ENCODE measurements at regions not wholly inside any gene's neighbourhood (a gene's known extent, or its start where the extent isn't known, plus 50 kb on each side); places are given as distances from the start of the nearest gene placed in this dataset.

DNA sequence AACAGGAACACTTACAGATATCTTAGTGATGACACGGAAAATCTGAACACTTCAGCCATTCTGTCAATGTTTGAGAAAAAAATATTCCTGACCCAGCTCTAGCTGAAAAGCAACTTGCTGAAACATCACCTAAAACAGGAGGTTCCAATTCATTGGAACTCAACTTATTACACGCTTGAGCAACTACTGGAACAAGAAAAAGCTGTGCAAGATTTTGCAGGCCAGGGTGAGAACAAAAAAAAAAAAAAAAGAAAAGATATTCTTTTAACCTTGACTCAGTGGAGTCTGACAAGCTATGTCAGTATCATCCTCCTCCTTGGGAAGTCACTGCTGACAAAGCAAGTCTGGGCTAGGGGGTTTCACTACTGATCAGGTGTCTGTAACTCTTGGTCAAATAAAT, 351.0 kb downstream of the SS18 start:
- TF ChIP-seq GATA1 (IDR thresholded peaks at IDR 0.05; ENCODE audit: low read depth, low read length) (no peak), POLR2A (IDR thresholded peaks at IDR 0.05; ENCODE audit: low read length) (no peak)
- no peak for DNase-seq

DNA sequence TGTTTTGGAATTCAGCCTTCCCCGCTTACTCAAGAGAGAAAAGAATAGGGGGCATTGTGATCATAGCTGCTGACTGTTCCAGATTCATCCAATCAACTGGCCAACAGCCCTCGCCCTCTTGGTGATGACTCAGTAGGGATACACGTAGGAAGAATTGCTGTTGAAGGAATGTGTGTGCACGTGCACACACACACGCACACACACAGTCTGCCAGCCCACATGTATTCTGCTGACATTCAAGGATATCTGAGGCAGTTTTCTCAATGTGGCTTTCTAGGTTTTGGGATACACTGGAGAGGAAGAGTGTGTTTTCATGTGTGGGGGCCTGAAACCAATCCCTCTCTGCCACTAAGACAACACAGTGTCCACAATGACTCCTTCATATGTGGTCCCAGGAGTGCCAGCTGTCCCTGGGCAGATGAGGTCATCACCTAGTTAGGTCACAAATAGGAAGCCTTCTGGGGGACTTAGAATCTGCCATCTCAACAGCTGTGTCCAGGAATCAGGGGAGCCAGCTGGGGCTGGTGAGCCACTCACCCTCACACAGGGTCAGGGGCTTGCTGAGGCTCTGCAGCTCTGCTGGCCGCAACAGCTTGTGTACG, 352.6 kb downstream of the SS18 start:
- no peak for DNase-seq
- TF ChIP-seq GATA1 (IDR thresholded peaks at IDR 0.05; ENCODE audit: low read depth, low read length) (no peak), POLR2A (IDR thresholded peaks at IDR 0.05; ENCODE audit: low read length) (no peak)

DNA sequence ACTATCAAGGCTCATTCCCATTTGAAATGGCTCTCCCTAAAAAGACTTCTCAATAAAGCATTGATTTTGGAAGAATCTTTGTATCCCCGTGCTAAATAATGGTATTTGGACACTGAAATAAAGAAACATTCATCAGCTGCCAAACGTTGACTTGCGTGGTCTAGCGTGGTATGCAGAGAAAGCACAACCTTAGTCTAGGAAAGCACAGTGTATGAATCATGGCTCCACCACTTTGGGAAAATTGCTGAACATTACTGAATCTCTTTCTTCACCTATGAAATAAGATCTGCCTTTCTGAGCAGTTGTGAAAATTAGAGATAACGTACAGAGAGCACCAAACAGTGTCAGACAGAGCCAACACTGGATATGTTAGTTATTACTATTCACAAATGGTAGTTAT, 353.9 kb downstream of the SS18 start:
- no peak for DNase-seq
- no peak for TF ChIP-seq GATA1 (IDR thresholded peaks at IDR 0.05; ENCODE audit: low read depth, low read length)
- no peak for TF ChIP-seq POLR2A (IDR thresholded peaks at IDR 0.05; ENCODE audit: low read length)

DNA sequence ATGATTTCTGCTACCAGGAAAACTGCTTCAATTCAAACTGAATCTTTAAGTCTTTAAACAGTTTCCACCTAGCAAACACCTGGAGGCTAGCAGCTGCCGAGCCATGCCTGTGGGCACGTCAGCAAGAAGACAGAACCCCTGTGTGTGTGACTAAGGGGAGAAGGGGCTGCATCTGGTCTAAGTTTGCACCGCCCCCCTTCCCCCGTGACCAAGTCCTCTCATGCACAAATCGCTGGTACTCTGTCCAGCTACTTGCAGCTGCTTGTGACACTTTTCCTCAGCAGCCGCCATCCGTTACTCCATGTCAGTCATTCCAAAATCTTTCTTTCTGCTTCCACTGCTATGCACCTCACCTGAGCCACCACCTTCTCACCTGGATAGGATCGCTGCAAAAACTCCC, 355.0 kb downstream of the SS18 start:
- DNase-seq, result no peak
- no peak for TF ChIP-seq POLR2A (IDR thresholded peaks at IDR 0.05; ENCODE audit: low read length)
- TF ChIP-seq GATA1 (IDR thresholded peaks at IDR 0.05; ENCODE audit: low read depth, low read length), result no peak

DNA sequence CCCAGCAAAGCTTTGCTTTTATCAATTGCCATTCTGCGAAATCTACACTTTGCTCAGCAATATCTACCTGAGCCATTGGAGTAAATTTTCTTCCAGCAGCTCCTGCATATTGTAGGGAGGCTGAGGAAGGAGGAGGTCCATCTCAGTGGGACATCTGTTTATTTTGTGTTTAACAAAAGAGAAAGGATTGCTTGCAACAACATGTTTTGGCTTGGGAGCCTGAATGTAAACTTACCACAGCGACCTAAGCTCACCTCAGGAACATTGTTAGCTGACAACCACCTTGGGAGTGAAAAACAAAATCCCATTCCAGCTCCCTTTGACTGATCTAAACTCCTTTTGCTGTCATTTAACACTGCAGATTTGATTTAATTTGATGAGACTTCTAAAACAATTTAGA, 356.1 kb downstream of the SS18 start:
- DNase-seq, result no peak
- TF ChIP-seq GATA1 (IDR thresholded peaks at IDR 0.05; ENCODE audit: low read depth, low read length) (no peak), POLR2A (IDR thresholded peaks at IDR 0.05; ENCODE audit: low read length) (no peak)

DNA sequence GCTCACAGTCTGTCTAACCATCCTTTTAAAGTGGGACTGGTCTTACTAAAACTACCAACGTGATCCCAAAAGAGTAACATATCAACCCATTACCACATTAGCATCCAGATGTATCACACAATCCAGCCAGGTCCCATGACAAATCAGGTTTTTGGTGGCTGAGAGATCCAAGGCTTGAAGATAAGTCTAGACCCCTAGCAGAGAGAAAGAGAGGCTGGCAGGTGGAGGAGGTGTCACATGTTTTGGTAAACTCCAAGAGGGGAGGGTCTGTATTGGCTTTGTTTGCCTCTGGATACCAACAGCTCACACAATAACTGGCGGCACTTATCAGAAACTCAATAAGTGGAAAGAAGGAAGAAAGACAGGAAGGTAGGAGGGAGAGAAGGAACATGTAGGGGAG, 357.6 kb downstream of the SS18 start:
- no peak for DNase-seq
- TF ChIP-seq POLR2A (IDR thresholded peaks at IDR 0.05; ENCODE audit: low read length), result no peak
- TF ChIP-seq GATA1 (IDR thresholded peaks at IDR 0.05; ENCODE audit: low read depth, low read length), result no peak

DNA sequence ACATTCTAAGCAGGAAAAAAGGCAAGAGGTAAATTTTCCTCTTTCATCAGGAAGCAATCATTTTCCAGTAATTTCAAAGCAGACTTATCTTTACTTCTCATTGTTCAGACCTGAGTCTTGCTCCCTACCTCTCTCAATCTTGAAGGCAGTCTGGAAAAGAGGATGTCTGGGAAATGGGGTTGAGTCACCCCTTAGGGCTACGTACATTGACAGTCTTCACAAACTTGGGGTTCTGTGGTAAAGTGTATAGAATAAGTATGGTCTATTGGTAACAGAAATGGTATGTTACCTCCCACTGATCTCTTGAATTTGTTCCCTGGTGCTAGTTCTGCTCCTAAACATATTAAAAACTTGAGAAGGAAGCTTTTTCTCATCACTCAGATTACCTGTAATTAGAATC, 361.3 kb downstream of the SS18 start:
- TF ChIP-seq POLR2A (IDR thresholded peaks at IDR 0.05; ENCODE audit: low read length), result no peak
- TF ChIP-seq GATA1 (IDR thresholded peaks at IDR 0.05; ENCODE audit: low read depth, low read length), result no peak
- no peak for DNase-seq

DNA sequence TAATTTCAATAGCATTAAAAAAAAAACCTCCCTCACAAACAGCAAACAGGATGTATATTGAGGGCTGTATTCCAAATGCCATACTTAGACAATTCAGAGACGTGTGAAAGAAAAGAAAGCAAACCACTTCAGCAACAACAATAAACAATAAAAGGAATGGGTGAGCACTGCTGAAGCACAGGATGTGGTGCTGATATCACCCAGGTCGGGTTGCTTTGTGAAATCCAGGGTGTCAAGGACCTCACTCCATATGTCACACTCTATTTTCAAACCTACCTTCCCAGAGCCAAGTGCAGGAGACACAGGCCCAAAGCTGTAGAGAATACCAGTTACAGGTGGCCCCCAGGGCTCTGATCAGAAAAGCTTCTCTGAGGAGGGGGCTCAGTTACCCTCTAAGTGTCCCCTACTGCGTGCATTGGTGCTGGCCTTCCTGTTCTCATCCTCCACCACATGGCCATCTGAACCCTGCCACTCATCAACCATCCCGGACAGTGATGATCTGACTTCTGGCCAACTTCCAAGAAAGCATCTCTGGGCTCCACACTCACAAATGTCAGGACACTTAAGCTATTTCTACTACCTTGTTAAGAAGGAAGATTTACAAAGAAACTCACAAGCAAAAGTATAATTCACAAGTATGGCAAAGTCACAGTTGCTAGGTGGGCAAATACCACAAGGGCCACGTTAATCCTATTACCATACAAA, 363.0 kb downstream of the SS18 start:
- TF ChIP-seq POLR2A (IDR thresholded peaks at IDR 0.05; ENCODE audit: low read length) (no peak), GATA1 (IDR thresholded peaks at IDR 0.05; ENCODE audit: low read depth, low read length) (no peak)
- no peak for DNase-seq

DNA sequence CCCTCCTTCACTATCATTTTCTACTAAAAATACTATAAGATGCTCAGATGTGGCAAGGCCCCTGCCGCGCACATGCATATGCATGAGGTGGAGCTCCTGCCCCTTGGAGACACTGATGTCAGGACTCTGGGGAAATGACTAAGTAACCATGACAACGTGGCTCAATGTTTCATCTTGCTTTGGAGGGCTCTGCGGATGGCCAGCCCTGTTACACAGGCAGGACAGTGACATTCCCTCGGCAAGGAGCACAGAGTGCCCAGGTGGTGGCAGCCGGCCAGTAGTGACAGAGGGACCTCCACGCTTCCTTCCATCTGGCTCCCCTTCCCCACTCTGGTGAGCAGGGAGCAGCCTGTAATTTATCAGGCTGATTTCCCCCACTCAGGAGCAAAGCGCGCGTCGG, 364.1 kb downstream of the SS18 start:
- DNase-seq, result no peak
- no peak for TF ChIP-seq GATA1 (IDR thresholded peaks at IDR 0.05; ENCODE audit: low read depth, low read length)
- no peak for TF ChIP-seq POLR2A (IDR thresholded peaks at IDR 0.05; ENCODE audit: low read length)

DNA sequence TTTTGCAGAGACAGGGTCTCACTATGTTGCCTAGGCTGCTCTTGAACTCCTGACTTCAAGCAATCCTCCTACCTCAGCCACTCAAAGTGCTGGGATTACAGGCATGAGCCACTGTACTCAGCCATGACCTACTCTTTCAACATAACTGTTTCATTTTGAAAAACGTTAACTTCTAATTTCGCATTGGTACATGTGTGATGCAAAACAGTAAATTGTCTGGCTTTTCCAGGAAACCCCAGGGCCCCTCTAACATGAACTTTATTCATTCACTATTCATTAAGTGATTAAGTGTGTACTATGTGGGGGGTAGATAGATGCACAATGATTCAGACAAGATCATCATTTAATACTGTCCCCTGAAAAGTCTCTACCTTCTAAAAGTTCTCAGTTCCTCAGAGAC, 364.9 kb downstream of the SS18 start:
- no peak for DNase-seq

DNA sequence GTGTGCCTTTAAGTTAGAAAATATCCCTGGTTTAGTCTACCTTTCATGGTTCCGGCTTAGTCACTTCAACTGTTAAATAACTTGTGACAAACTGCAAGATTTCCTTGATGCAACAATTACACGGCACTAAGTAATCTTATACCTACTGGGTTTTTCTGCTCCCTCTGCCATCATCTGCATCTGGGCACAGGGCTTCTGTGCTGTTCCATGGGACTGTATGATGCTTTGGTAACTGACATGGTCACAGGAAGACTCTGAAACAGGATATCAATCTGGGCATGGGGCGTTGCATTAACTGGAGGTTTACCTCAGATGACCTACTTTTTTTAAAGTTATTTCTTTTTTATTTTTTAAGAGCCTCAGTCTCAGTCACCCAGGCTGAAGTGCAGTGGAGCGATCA, 365.4 kb downstream of the SS18 start:
- TF ChIP-seq GATA1 (IDR thresholded peaks at IDR 0.05; ENCODE audit: low read depth, low read length) (no peak), POLR2A (IDR thresholded peaks at IDR 0.05; ENCODE audit: low read length) (no peak)
- no peak for DNase-seq

More for the DNA sequence above, 364.9 kb downstream of the SS18 start:
- TF ChIP-seq GATA1 (IDR thresholded peaks at IDR 0.05; ENCODE audit: low read depth, low read length), result no peak
- TF ChIP-seq POLR2A (IDR thresholded peaks at IDR 0.05; ENCODE audit: low read length), result no peak

DNA sequence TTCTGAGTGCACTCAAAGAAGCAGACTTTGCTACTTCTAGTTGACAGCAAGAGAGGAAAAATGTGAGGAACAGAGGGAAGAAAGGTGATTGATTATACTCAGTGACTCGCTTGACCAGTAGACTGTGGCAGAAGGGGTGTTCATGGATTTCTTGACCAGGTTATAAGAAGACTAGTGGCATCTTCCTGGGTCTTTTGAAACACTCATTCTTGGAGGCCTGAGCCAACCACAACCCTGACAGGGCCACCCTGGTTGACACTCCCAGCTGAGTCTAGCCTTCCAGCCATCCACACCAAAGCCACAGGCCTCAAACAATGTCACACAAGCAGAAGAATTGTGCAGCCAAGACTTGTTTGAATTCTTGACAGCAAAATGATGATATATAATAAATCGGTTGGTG, 366.3 kb downstream of the SS18 start:
- no peak for DNase-seq
- TF ChIP-seq GATA1 (IDR thresholded peaks at IDR 0.05; ENCODE audit: low read depth, low read length) (no peak), POLR2A (IDR thresholded peaks at IDR 0.05; ENCODE audit: low read length) (no peak)

DNA sequence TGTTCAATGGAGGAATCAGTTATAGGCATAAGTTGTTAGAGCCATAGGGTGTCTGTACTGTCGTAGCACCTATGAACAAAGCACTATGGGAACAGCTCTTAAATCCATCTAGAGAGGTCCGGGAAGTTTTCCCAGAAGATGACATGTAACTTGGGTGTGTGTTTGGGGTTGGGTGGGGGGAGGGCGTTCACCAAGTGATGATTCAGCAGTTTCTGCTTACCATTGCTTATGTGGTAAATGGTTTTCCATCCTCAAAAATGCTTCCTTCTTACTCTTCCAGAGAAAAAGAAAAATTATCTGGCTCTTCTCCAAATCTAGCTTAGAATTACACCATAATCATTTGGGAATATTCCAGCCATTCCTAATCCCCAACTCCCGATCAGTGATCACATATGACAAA, 361.1 kb upstream of the ZNF521 start:
- peak in 1 of 2 experiments; percentile 23 for DNase-seq
- TF ChIP-seq GATA1 (IDR thresholded peaks at IDR 0.05; ENCODE audit: low read depth, low read length) (no peak), POLR2A (IDR thresholded peaks at IDR 0.05; ENCODE audit: low read length) (no peak)

DNA sequence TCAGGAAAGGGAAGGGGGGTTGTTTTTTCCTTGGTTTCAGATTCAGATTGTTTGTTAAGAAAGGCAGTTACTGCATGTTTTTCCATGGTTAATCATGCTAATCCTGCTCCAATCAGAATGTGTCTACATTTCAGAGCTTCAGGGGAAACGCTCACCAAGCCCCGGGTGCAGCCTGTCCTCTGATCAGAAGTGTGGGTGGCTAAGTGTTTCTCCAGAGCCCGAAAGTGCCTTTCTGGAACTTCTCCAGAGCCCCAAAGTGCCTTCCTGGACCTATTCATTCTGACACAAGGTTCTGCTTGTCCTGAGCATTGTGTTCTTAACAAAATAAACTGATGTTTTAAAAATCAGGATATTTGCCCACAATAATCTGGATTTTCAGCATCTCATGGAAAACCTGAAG, 359.0 kb upstream of the ZNF521 start:
- DNase-seq, result no peak
- TF ChIP-seq GATA1 (IDR thresholded peaks at IDR 0.05; ENCODE audit: low read depth, low read length) (no peak), POLR2A (IDR thresholded peaks at IDR 0.05; ENCODE audit: low read length) (no peak)

DNA sequence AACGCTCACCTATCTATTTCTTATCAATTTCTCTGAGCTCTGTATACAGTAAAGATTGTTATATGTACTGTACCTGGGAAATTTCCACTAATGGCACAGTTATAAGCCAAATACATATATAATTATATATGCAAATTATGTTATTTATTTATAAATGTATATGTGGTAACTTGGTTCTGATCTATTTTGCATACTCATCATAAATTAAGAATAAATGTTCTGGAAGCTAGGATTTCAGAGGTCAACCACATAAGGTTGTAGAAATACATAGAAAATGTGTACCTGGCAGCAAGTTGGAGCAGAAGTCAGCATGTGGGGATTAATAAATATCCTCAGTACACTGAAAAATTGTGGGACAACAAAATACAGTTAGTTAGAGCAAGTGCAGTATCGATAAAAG, 353.7 kb upstream of the ZNF521 start:
- no peak for DNase-seq
- TF ChIP-seq GATA1 (IDR thresholded peaks at IDR 0.05; ENCODE audit: low read depth, low read length), result no peak
- no peak for TF ChIP-seq POLR2A (IDR thresholded peaks at IDR 0.05; ENCODE audit: low read length)
